NCI-H2196 (cell line): ENCODE measurements at regions not wholly inside any gene's neighbourhood (a gene's known extent, or its start where the extent isn't known, plus 50 kb on each side); places are given as distances from the start of the nearest gene placed in this dataset.

Experiments
- DNase-seq: peaks from one replicate; lab custom pipeline; 2025; ENCODE audit not compliant: unreplicated experiment; lab: John Stamatoyannopoulos, UW

DNA sequence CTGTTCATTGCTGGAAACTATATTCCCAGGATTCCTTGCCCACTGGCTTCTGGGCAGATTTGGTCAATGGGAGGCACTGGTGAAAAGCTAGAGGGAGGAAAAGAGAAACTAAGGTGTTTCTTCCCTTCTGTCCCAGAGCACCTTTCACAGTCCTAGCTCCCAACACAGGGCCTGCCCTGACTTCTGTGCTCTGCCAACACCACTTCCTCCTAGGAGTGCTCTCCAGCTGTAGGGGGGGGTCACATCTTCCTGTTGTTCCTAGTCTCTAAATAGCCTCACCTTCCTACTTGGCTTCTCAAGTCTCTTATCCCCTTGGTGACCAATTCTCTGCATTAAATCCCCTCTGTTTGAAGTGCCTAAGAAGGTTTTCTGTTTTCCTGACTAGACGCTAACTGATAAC, 115.4 kb downstream of the ADRB2 start:
- DNase-seq, result no peak

DNA sequence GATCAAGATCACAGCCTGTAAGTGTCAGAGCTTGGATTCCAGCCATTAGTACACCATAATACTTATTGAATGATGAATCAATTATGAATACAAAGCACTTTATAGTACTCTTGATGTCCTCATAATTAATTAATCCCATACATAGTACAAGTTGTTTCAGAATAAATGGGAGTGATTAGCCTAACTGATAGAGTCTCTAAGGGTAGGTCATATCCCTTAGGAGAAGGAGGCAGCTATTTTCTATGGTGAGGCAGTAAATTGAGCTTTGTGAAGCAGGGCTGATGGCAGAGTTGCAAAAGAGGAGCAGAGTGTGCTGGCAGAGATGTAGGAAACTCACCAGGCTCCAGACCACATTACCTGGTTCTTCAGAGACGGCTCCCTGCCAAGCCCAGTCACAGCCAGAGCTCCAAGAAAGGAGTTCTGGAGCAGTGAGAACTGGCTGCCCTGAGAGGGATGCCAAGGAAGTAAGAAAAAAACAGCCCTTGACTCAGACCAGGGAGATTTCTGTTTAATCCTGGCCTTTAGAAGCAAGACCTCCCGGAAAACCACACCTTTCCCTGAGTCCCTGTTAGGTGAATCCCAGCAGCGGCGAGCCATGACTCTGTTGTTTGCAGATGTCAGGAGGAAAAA, 112.9 kb downstream of the SH3TC2 start:
- DNase-seq, result peak; percentile 8

- no peak for DNase-seq
Measured at GRCh38 chr5:148950471-148950863, 112.4 kb downstream of the SH3TC2 start.

- no peak for DNase-seq
Measured at GRCh38 chr5:148950892-148951291, 112.0 kb downstream of the SH3TC2 start.

DNA sequence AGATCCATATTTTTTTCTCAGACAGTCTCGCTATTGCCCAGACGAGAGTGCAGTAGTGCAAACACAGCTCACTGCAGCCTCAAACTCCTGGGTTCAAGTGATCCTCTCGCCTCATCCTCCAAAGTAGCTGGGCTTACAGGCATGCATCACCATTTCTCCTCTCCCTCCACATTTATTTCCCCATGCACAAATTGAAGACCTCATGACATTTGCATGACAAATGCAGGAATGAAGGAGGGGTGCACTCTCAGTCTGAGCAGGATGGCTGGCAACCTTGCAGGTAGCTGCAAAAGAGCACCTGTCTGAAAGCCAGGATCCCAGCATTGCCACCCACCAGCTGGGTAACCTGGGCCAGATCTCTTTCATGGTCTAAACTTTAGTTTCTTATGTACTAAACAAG, 111.2 kb downstream of the SH3TC2 start:
- no peak for DNase-seq

DNA sequence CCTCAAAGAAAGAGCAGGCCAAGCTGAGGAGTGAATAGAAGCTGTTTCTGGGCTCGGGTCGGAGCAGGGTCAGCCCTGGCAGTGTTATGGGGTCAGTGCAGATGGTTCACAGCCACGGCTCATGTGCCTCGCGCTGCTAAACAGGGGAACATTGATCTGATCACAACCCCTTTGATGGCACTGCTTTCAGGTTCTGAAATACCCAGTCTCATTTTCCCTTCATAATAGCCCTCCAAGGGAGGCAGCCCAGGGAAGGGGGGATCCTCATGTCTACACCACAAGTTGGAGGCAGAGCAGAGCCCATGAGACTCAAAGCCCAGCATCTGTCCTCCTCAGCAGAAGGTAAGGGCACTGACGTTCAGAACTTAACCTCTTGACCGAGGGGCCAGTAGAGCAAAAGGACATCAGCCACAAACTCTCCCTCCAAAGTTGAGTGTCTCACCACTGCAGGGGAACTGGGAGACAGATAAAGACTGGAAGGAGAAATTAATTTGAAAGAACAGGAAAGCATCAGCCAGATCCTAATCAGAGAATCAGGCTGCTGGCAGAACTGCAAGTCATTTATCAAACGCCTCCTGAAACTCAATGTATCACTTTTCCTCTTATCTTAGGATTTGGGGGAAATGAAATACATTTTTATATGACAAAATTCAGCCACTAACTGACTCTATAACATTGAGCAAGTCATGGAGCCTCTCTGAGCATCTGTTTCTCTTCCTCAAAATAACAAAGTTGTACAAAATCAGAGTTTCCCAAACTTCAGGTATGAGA, 110.6 kb downstream of the SH3TC2 start:
- no peak for DNase-seq

- no peak for DNase-seq
Measured at GRCh38 chr5:148953711-148954110, 109.2 kb downstream of the SH3TC2 start.
